ENCODE measurements at regions not wholly inside any gene's neighbourhood (a gene's known extent, or its start where the extent isn't known, plus 50 kb on each side); places are given as distances from the start of the nearest gene placed in this dataset.

DNA sequence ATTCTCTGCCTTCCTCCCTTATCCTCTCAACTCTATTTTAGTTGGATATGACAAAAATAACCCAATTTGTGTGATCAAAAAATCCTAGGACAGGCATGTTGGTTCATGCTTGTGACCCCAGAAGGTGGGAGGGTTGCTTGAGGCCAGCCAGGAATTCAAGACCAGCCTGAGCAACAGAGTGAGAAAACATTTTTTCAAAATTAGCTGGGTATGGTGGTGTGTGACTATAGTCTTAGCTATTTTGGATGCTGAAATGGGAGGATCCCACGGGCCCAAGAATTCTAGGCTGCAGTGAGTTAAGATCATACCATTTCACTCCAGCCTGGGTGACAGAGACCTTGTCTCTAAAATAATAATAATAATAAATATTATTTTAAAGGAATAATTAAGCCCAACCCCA, 1383.1 kb upstream of the ADGRL2 start:
- TF ChIP-seq, protein P1, sequence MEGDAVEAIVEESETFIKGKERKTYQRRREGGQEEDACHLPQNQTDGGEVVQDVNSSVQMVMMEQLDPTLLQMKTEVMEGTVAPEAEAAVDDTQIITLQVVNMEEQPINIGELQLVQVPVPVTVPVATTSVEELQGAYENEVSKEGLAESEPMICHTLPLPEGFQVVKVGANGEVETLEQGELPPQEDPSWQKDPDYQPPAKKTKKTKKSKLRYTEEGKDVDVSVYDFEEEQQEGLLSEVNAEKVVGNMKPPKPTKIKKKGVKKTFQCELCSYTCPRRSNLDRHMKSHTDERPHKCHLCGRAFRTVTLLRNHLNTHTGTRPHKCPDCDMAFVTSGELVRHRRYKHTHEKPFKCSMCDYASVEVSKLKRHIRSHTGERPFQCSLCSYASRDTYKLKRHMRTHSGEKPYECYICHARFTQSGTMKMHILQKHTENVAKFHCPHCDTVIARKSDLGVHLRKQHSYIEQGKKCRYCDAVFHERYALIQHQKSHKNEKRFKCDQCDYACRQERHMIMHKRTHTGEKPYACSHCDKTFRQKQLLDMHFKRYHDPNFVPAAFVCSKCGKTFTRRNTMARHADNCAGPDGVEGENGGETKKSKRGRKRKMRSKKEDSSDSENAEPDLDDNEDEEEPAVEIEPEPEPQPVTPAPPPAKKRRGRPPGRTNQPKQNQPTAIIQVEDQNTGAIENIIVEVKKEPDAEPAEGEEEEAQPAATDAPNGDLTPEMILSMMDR (IDR thresholded peaks at IDR 0.05) = no peak
- no peak for TF ChIP-seq EP300 (IDR thresholded peaks at IDR 0.05)

Data from sigmoid colon (tissue), 4 donors.